ENCODE measurements at regions not wholly inside any gene's neighbourhood (a gene's known extent, or its start where the extent isn't known, plus 50 kb on each side); places are given as distances from the start of the nearest gene placed in this dataset.

- TF ChIP-seq, protein P1, sequence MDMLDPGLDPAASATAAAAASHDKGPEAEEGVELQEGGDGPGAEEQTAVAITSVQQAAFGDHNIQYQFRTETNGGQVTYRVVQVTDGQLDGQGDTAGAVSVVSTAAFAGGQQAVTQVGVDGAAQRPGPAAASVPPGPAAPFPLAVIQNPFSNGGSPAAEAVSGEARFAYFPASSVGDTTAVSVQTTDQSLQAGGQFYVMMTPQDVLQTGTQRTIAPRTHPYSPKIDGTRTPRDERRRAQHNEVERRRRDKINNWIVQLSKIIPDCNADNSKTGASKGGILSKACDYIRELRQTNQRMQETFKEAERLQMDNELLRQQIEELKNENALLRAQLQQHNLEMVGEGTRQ (IDR thresholded peaks at IDR 0.05; ENCODE audit: low read length): no peak
- TF ChIP-seq, protein P2, sequence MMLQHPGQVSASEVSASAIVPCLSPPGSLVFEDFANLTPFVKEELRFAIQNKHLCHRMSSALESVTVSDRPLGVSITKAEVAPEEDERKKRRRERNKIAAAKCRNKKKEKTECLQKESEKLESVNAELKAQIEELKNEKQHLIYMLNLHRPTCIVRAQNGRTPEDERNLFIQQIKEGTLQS (IDR thresholded peaks at IDR 0.05; ENCODE audit: insufficient read depth, low read depth, low read length): no peak
- TF ChIP-seq, protein P3, sequence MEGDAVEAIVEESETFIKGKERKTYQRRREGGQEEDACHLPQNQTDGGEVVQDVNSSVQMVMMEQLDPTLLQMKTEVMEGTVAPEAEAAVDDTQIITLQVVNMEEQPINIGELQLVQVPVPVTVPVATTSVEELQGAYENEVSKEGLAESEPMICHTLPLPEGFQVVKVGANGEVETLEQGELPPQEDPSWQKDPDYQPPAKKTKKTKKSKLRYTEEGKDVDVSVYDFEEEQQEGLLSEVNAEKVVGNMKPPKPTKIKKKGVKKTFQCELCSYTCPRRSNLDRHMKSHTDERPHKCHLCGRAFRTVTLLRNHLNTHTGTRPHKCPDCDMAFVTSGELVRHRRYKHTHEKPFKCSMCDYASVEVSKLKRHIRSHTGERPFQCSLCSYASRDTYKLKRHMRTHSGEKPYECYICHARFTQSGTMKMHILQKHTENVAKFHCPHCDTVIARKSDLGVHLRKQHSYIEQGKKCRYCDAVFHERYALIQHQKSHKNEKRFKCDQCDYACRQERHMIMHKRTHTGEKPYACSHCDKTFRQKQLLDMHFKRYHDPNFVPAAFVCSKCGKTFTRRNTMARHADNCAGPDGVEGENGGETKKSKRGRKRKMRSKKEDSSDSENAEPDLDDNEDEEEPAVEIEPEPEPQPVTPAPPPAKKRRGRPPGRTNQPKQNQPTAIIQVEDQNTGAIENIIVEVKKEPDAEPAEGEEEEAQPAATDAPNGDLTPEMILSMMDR (IDR thresholded peaks at IDR 0.05; ENCODE audit: control extremely low read depth in 1 of 3, insufficient read depth in 1 of 3, low read depth in 1 of 3, low read length in 3 of 3): peak; percentile 24 to 57 (median 54); a peak in 3 of 4 replicates
Observed at GRCh38 chr20:22438926-22439325, 145.4 kb downstream of the FOXA2 start.

Measured in H1 (cell line).